ENCODE measurements at regions not wholly inside any gene's neighbourhood (a gene's known extent, or its start where the extent isn't known, plus 50 kb on each side); places are given as distances from the start of the nearest gene placed in this dataset.
"Not testable (repeated sequence)": the region's sequence is repeated elsewhere in the genome, so short reads cannot be mapped to it uniquely, and the experiment has no call there.

GRCh38 chrX:127207326-127207725 is 387.8 kb downstream of the PRR32 start:
- 91% methylated on average over 3 of the region's 3 CpGs for WGBS
- Histone ChIP-seq H3K27me3 (ENCODE audit: insufficient read depth, low read length) (no peaks in the 10 kb centered on the region), H3K9me3 (ENCODE audit: insufficient read depth, low read depth, low read length) (no peaks in the 10 kb centered on the region), H3K27ac (ENCODE audit: low read depth, low read length) (no peak overlapping the region), H3K4me3 (ENCODE audit: low read length) (no peak overlapping the region), H3K36me3 (ENCODE audit: insufficient read depth, low read length) (no peaks in the 10 kb centered on the region), H3K4me1 (ENCODE audit: insufficient read depth, low read length) (0 out of 2 replicates have a peak, but pooled peaks cover 3% of the 10 kb centered on the region), H3K9ac (ENCODE audit: low read depth, low read length) (no peak overlapping the region)

GRCh38 chrX:127221821-127222220 is 402.3 kb downstream of the PRR32 start:
- H3K9me3 ChIP-seq (ENCODE audit: insufficient read depth, low read depth, low read length) = peaks cover 17% of the 10 kb centered on the region
- H3K27me3 ChIP-seq (ENCODE audit: insufficient read depth, low read length); H3K27ac ChIP-seq (ENCODE audit: low read depth, low read length); H3K36me3 ChIP-seq (ENCODE audit: insufficient read depth, low read length); H3K9ac ChIP-seq (ENCODE audit: low read depth, low read length); H3K4me3 ChIP-seq (ENCODE audit: low read length); H3K4me1 ChIP-seq (ENCODE audit: insufficient read depth, low read length): not testable (repeated sequence)
- WGBS = 97% methylated on average over 1 of the region's 1 CpG

GRCh38 chrX:127243654-127244053 is 424.1 kb downstream of the PRR32 start:
- Histone ChIP-seq H3K4me1 (ENCODE audit: insufficient read depth, low read length) (no peaks in the 10 kb centered on the region), H3K4me3 (ENCODE audit: low read length) (no peak overlapping the region)
- 94% methylated on average over 3 of the region's 3 CpGs for WGBS

GRCh38 chrX:127259742-127260141 is 440.2 kb downstream of the PRR32 start:
- Histone ChIP-seq H3K4me3 (ENCODE audit: low read length) (no peak overlapping the region), H3K27ac (ENCODE audit: low read depth, low read length) (no peak overlapping the region), H3K4me1 (ENCODE audit: insufficient read depth, low read length) (no peaks in the 10 kb centered on the region), H3K36me3 (ENCODE audit: insufficient read depth, low read length) (no peaks in the 10 kb centered on the region), H3K9me3 (ENCODE audit: insufficient read depth, low read depth, low read length) (no peaks in the 10 kb centered on the region), H3K9ac (ENCODE audit: low read depth, low read length) (no peak overlapping the region), H3K27me3 (ENCODE audit: insufficient read depth, low read length) (no peaks in the 10 kb centered on the region)
- 94% methylated on average over 3 of the region's 3 CpGs for WGBS

More at GRCh38 chrX:127243654-127244053, 424.1 kb downstream of the PRR32 start:
- peaks cover 5% of the 10 kb centered on the region; the same call in 1 of the 2 replicates for H3K9me3 ChIP-seq (ENCODE audit: insufficient read depth, low read depth, low read length)
- H3K36me3 ChIP-seq (ENCODE audit: insufficient read depth, low read length) = no peaks in the 10 kb centered on the region
- H3K9ac ChIP-seq (ENCODE audit: low read depth, low read length) = no peak overlapping the region
- no peak overlapping the region for H3K27ac ChIP-seq (ENCODE audit: low read depth, low read length)
- no peaks in the 10 kb centered on the region for H3K27me3 ChIP-seq (ENCODE audit: insufficient read depth, low read length)

GRCh38 chrX:127276326-127276725 is 456.8 kb downstream of the PRR32 start:
- no peak overlapping the region for H3K27ac ChIP-seq (ENCODE audit: low read depth, low read length)
- no peaks in the 10 kb centered on the region for H3K36me3 ChIP-seq (ENCODE audit: insufficient read depth, low read length)
- no peaks in the 10 kb centered on the region for H3K27me3 ChIP-seq (ENCODE audit: insufficient read depth, low read length)
- H3K4me1 ChIP-seq (ENCODE audit: insufficient read depth, low read length) = no peaks in the 10 kb centered on the region
- 100% methylated on average over 2 of the region's 2 CpGs for WGBS
- no peak overlapping the region for H3K4me3 ChIP-seq (ENCODE audit: low read length)
- H3K9ac ChIP-seq (ENCODE audit: low read depth, low read length) = no peak overlapping the region
- no peaks in the 10 kb centered on the region for H3K9me3 ChIP-seq (ENCODE audit: insufficient read depth, low read depth, low read length)

- H3K27ac ChIP-seq (ENCODE audit: low read depth, low read length) = no peak overlapping the region
- H3K9me3 ChIP-seq (ENCODE audit: insufficient read depth, low read depth, low read length) = no peaks in the 10 kb centered on the region
- no peak overlapping the region for H3K4me3 ChIP-seq (ENCODE audit: low read length)
- no peak overlapping the region for H3K9ac ChIP-seq (ENCODE audit: low read depth, low read length)
- no peaks in the 10 kb centered on the region for H3K4me1 ChIP-seq (ENCODE audit: insufficient read depth, low read length)
- no peaks in the 10 kb centered on the region for H3K27me3 ChIP-seq (ENCODE audit: insufficient read depth, low read length)
- H3K36me3 ChIP-seq (ENCODE audit: insufficient read depth, low read length) = no peaks in the 10 kb centered on the region
These were observed 481.0 kb downstream of the PRR32 start for GRCh38 chrX:127300511-127300910.

- Histone ChIP-seq H3K27ac (ENCODE audit: low read depth, low read length) (no peak overlapping the region), H3K9ac (ENCODE audit: low read depth, low read length) (no peak overlapping the region), H3K36me3 (ENCODE audit: insufficient read depth, low read length) (no peaks in the 10 kb centered on the region), H3K4me1 (ENCODE audit: insufficient read depth, low read length) (no peaks in the 10 kb centered on the region), H3K4me3 (ENCODE audit: low read length) (no peak overlapping the region), H3K9me3 (ENCODE audit: insufficient read depth, low read depth, low read length) (no peaks in the 10 kb centered on the region), H3K27me3 (ENCODE audit: insufficient read depth, low read length) (no peaks in the 10 kb centered on the region)
- WGBS = 100% methylated on average over 1 of the region's 2 CpGs
These were observed 483.3 kb downstream of the PRR32 start for GRCh38 chrX:127302841-127303240.

- H3K4me3 ChIP-seq (ENCODE audit: low read length) = no peak overlapping the region
- H3K9me3 ChIP-seq (ENCODE audit: insufficient read depth, low read depth, low read length) = no peaks in the 10 kb centered on the region
- no peaks in the 10 kb centered on the region for H3K27me3 ChIP-seq (ENCODE audit: insufficient read depth, low read length)
- H3K27ac ChIP-seq (ENCODE audit: low read depth, low read length) = no peak overlapping the region
- no peak overlapping the region for H3K9ac ChIP-seq (ENCODE audit: low read depth, low read length)
- H3K4me1 ChIP-seq (ENCODE audit: insufficient read depth, low read length) = no peaks in the 10 kb centered on the region
- no peaks in the 10 kb centered on the region for H3K36me3 ChIP-seq (ENCODE audit: insufficient read depth, low read length)
- WGBS = no CpG with 5 or more reads among the region's 1 CpG
These were observed 485.5 kb downstream of the PRR32 start for GRCh38 chrX:127305013-127305412.

GRCh38 chrX:127306262-127306661 is 486.7 kb downstream of the PRR32 start:
- Histone ChIP-seq H3K9me3 (ENCODE audit: insufficient read depth, low read depth, low read length) (no peaks in the 10 kb centered on the region), H3K9ac (ENCODE audit: low read depth, low read length) (no peak overlapping the region), H3K4me3 (ENCODE audit: low read length) (no peak overlapping the region), H3K27ac (ENCODE audit: low read depth, low read length) (no peak overlapping the region), H3K4me1 (ENCODE audit: insufficient read depth, low read length) (no peaks in the 10 kb centered on the region), H3K27me3 (ENCODE audit: insufficient read depth, low read length) (no peaks in the 10 kb centered on the region), H3K36me3 (ENCODE audit: insufficient read depth, low read length) (no peaks in the 10 kb centered on the region)
- 98% methylated on average over 7 of the region's 7 CpGs for whole genome bisulfite sequencing

GRCh38 chrX:127313635-127314034 is 494.1 kb downstream of the PRR32 start:
- H3K27me3 ChIP-seq (ENCODE audit: insufficient read depth, low read length) = no peaks in the 10 kb centered on the region
- no peaks in the 10 kb centered on the region for H3K4me1 ChIP-seq (ENCODE audit: insufficient read depth, low read length)
- H3K9me3 ChIP-seq (ENCODE audit: insufficient read depth, low read depth, low read length) = no peaks in the 10 kb centered on the region
- H3K36me3 ChIP-seq (ENCODE audit: insufficient read depth, low read length) = no peaks in the 10 kb centered on the region
- no CpG with 5 or more reads among the region's 1 CpG for WGBS
- H3K9ac ChIP-seq (ENCODE audit: low read depth, low read length) = no peak overlapping the region
- no peak overlapping the region for H3K4me3 ChIP-seq (ENCODE audit: low read length)
- H3K27ac ChIP-seq (ENCODE audit: low read depth, low read length) = no peak overlapping the region

- H3K27ac ChIP-seq (ENCODE audit: low read depth, low read length) = no peak overlapping the region
- H3K9me3 ChIP-seq (ENCODE audit: insufficient read depth, low read depth, low read length) = no peaks in the 10 kb centered on the region
- H3K36me3 ChIP-seq (ENCODE audit: insufficient read depth, low read length) = no peaks in the 10 kb centered on the region
- H3K27me3 ChIP-seq (ENCODE audit: insufficient read depth, low read length) = no peaks in the 10 kb centered on the region
- no peak overlapping the region for H3K9ac ChIP-seq (ENCODE audit: low read depth, low read length)
- H3K4me3 ChIP-seq (ENCODE audit: low read length) = no peak overlapping the region
- WGBS = 83% methylated on average over 1 of the region's 2 CpGs
- no peaks in the 10 kb centered on the region for H3K4me1 ChIP-seq (ENCODE audit: insufficient read depth, low read length)
These were observed 497.6 kb downstream of the PRR32 start for GRCh38 chrX:127317159-127317558.

- Histone ChIP-seq H3K27ac (ENCODE audit: low read depth, low read length) (no peak overlapping the region), H3K4me1 (ENCODE audit: insufficient read depth, low read length) (no peaks in the 10 kb centered on the region), H3K4me3 (ENCODE audit: low read length) (no peak overlapping the region), H3K27me3 (ENCODE audit: insufficient read depth, low read length) (no peaks in the 10 kb centered on the region), H3K9me3 (ENCODE audit: insufficient read depth, low read depth, low read length) (no peaks in the 10 kb centered on the region), H3K36me3 (ENCODE audit: insufficient read depth, low read length) (no peaks in the 10 kb centered on the region), H3K9ac (ENCODE audit: low read depth, low read length) (no peak overlapping the region)
- WGBS = 100% methylated on average over 2 of the region's 4 CpGs
These were observed 504.6 kb downstream of the PRR32 start for GRCh38 chrX:127324128-127324527.

Data from HUES64 (cell line).